OCI-LY7 (cell line): ENCODE measurements at regions not wholly inside any gene's neighbourhood (a gene's known extent, or its start where the extent isn't known, plus 50 kb on each side); places are given as distances from the start of the nearest gene placed in this dataset.

ENCODE experiments used
- BruUV-seq: library from RNA; stranded (reverse); fragments of 400-500 nt; replicated peaks from 2 replicates; lab custom pipeline; 2021; lab: Mats Ljungman, UMichigan
- CTCF ChIA-PET: fragments of 300-600 bp; sonication (Branson Sonifier 250); formaldehyde crosslinking; loops from one replicate; lab custom pipeline; 2022; ENCODE audit warnings: antibody characterized with exemption; ENCODE audit not compliant: unreplicated experiment; lab: Charles Lee
- POLR2A ChIA-PET: fragments of 300-600 bp; sonication (Branson Sonifier 250); formaldehyde crosslinking; loops from one replicate; lab custom pipeline; 2022; ENCODE audit warnings: antibody characterized with exemption; lab: Charles Lee
- DNase-seq: peaks from one replicate; pipeline ENCODE4 v3.0.0-alpha.2; 2015; ENCODE audit warnings: low spot score
- H2AFZ ChIP-seq: fragments of 200-600 bp; sonication (generic), shearing (Covaris generic); 2 replicates; pipeline ENCODE4 v1.6.1; 2014; ENCODE audit warnings: mild to moderate bottlenecking, antibody characterized with exemption, low read length, moderate library complexity
- H3K27ac ChIP-seq: fragments of 200-600 bp; sonication (generic); 2 replicates; pipeline ENCODE4 v1.5.1; 2014; ENCODE audit warnings: mixed run types, low read depth, mild to moderate bottlenecking, moderate library complexity, low read length, inconsistent platforms; ENCODE audit not compliant: poor library complexity, severe bottlenecking
- H3K36me3 ChIP-seq: fragments of 200-600 bp; sonication (generic); 2 replicates; pipeline ENCODE4 v1.6.1; 2014; ENCODE audit warnings: mild to moderate bottlenecking, antibody characterized with exemption, low read length, moderate library complexity, mixed read lengths; ENCODE audit not compliant: insufficient read depth
- H3K4me1 ChIP-seq: fragments of 200-600 bp; sonication (generic); 2 replicates; pipeline ENCODE4 v1.5.1; 2014; ENCODE audit warnings: mild to moderate bottlenecking, low read length; ENCODE audit not compliant: insufficient read depth, poor library complexity, severe bottlenecking
- H3K4me2 ChIP-seq: fragments of 200-600 bp; sonication (generic); 2 replicates; pipeline ENCODE4 v1.6.1; 2014; ENCODE audit warnings: mild to moderate bottlenecking, low read length
- H3K4me3 ChIP-seq: fragments of 200-600 bp; sonication (generic); 2 replicates; pipeline ENCODE4 v1.5.1; 2014; ENCODE audit warnings: mild to moderate bottlenecking, low read depth, low read length; ENCODE audit not compliant: poor library complexity, severe bottlenecking
- H3K79me2 ChIP-seq: fragments of 200-600 bp; sonication (generic); 2 replicates; pipeline ENCODE4 v1.6.1; 2016; ENCODE audit warnings: low read depth, mild to moderate bottlenecking, low read length, moderate library complexity, mixed read lengths; ENCODE audit not compliant: insufficient read depth
- H3K9me2 ChIP-seq: fragments of 200-600 bp; sonication (generic); 2 replicates; pipeline ENCODE4 v1.6.1; 2016; ENCODE audit warnings: mild to moderate bottlenecking, low read length, mixed read lengths; ENCODE audit not compliant: insufficient read depth
- H3K9me3 ChIP-seq: fragments of 200-600 bp; sonication (generic); 2 replicates; pipeline ENCODE4 v1.6.1; 2014; ENCODE audit warnings: mild to moderate bottlenecking, mixed run types, low read length, mixed read lengths
- H4K20me1 ChIP-seq: fragments of 200-600 bp; sonication (generic); 2 replicates; pipeline ENCODE4 v1.6.1; 2014; ENCODE audit warnings: mild to moderate bottlenecking, antibody characterized with exemption, low read length, moderate library complexity, mixed read lengths; ENCODE audit not compliant: insufficient read depth
- EZH2phosphoT487 ChIP-seq: fragments of 200-600 bp; sonication (generic); IDR thresholded peaks from 2 replicates; pipeline ENCODE4 v1.6.1; 2018; ENCODE audit warnings: low read depth, borderline replicate concordance, mild to moderate bottlenecking, mixed run types, antibody characterized with exemption, low read length, moderate library complexity, mixed read lengths
- intact Hi-C: fragments of 100-400 bp; cut with micrococcal nuclease; formaldehyde crosslinking; loops from one replicate; pipeline ENCODE4 v1.10.0; 2022; ENCODE audit not compliant: unreplicated experiment
- TF ChIP-seq, protein P1 (sequence below): fragments of 200-600 bp; sonication (generic); conservative IDR thresholded peaks from 2 replicates; pipeline ENCODE4 v1.5.1; 2014; ENCODE audit warnings: mild to moderate bottlenecking, antibody characterized with exemption, low read length, moderate library complexity, mixed read lengths

DNA sequence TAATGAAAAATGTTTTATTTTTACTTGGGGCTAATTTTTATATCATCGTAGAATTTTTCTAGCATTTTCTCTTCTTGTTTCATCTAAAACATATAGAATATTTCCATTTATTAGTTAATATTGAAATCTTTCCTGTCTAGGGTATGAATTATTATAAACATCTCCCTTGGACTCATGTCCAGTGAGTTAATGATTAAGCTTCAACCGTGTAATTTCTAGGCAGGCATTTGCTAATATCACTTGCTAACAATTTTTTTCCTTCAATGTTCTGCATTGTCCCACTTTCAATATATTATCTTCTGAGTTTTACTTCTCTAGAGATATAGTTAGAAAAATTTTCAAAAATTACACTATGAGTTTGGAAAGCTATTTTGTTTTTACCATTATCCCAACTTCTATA is 1371.6 kb upstream of the EPHA6 start:
- H3K27ac ChIP-seq = no peak overlapping the region
- H3K79me2 ChIP-seq = no peaks in the 10 kb centered on the region
- H3K9me3 ChIP-seq = no peaks in the 10 kb centered on the region
- POLR2A ChIA-PET = no interaction called here
- H3K36me3 ChIP-seq = no peaks in the 10 kb centered on the region
- no peak for DNase-seq
- no peak overlapping the region for H3K4me2 ChIP-seq
- CTCF ChIA-PET = no interaction called here
- no peaks in the 10 kb centered on the region for H3K9me2 ChIP-seq
- intact Hi-C loops = no loop called here
- no peak overlapping the region for H3K4me3 ChIP-seq
- no TSS peak for BruUV-seq
- H3K4me1 ChIP-seq = no peaks in the 10 kb centered on the region
- no peak for TF ChIP-seq EZH2phosphoT487
- TF ChIP-seq, protein P1, sequence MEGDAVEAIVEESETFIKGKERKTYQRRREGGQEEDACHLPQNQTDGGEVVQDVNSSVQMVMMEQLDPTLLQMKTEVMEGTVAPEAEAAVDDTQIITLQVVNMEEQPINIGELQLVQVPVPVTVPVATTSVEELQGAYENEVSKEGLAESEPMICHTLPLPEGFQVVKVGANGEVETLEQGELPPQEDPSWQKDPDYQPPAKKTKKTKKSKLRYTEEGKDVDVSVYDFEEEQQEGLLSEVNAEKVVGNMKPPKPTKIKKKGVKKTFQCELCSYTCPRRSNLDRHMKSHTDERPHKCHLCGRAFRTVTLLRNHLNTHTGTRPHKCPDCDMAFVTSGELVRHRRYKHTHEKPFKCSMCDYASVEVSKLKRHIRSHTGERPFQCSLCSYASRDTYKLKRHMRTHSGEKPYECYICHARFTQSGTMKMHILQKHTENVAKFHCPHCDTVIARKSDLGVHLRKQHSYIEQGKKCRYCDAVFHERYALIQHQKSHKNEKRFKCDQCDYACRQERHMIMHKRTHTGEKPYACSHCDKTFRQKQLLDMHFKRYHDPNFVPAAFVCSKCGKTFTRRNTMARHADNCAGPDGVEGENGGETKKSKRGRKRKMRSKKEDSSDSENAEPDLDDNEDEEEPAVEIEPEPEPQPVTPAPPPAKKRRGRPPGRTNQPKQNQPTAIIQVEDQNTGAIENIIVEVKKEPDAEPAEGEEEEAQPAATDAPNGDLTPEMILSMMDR = no peak
- H4K20me1 ChIP-seq = no peaks in the 10 kb centered on the region
- no peak overlapping the region for H2AFZ ChIP-seq

DNA sequence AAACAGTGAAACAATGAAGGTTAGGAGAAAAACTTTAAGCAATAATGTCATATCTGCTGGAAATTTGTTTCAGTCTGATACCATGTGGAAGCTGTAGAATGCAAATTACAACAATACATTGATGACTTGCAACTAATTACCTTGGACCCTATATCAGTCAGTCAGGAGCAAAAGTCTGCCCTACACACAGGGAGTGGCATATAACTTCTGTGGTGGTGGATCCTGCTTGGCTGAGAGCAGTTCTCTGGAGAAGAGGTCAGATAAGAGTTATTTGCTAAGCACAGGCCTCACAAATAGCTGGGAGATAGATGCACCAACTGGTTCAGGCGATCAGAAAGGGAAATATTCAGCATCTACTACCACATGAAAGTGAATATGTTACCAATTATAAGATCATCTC is 1364.6 kb upstream of the EPHA6 start:
- H3K27ac ChIP-seq = no peak overlapping the region
- H3K4me2 ChIP-seq = no peak overlapping the region
- no peaks in the 10 kb centered on the region for H3K79me2 ChIP-seq
- no peak for DNase-seq
- ChIA-PET POLR2A (no interaction called here), CTCF (no interaction called here)
- H3K9me3 ChIP-seq = no peaks in the 10 kb centered on the region
- H4K20me1 ChIP-seq = no peaks in the 10 kb centered on the region
- H3K9me2 ChIP-seq = no peaks in the 10 kb centered on the region
- H3K4me1 ChIP-seq = no peaks in the 10 kb centered on the region
- no TSS peak for BruUV-seq
- H3K4me3 ChIP-seq = no peak overlapping the region
- TF ChIP-seq, protein P1 = no peak
- no peak for TF ChIP-seq EZH2phosphoT487
- H3K36me3 ChIP-seq = no peaks in the 10 kb centered on the region
- intact Hi-C loops = no loop called here
- no peak overlapping the region for H2AFZ ChIP-seq

DNA sequence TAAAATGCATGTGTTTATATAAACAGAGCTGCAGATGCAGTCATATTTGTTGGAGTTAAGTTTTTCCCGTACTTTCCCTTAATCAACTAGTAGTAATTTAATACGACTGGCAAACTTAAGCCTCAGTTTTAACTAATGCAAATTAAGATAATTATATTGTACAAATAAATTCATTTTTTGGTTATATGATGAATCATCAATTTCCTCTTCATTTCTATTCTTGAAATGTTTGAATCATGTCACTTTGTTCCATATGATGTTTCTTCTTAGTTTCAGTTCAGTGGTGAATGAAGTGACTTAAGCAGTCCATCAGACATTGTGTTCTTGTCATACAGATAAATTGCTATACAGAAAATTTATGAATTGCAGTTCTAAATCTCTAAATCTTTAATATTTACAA is 1361.2 kb upstream of the EPHA6 start:
- BruUV-seq = no TSS peak
- Histone ChIP-seq H3K4me2 (no peak overlapping the region), H3K27ac (no peak overlapping the region), H3K79me2 (no peaks in the 10 kb centered on the region), H3K4me3 (no peak overlapping the region), H3K9me3 (no peaks in the 10 kb centered on the region), H4K20me1 (no peaks in the 10 kb centered on the region), H3K9me2 (no peaks in the 10 kb centered on the region), H3K4me1 (no peaks in the 10 kb centered on the region), H2AFZ (no peak overlapping the region), H3K36me3 (no peaks in the 10 kb centered on the region)
- DNase-seq = no peak
- POLR2A ChIA-PET = interaction anchor here (0.7 to 1.2 kb wide), 2 partner anchors 16 to 655 kb away, joined by 3 read pairs; no protein-coding TSS in a partner anchor
- TF ChIP-seq, protein P1 = no peak
- TF ChIP-seq EZH2phosphoT487 = no peak
- intact Hi-C loops = no loop called here
- CTCF ChIA-PET = no interaction called here
